ENCODE measurements at regions not wholly inside any gene's neighbourhood (a gene's known extent, or its start where the extent isn't known, plus 50 kb on each side); places are given as distances from the start of the nearest gene placed in this dataset.

DNA sequence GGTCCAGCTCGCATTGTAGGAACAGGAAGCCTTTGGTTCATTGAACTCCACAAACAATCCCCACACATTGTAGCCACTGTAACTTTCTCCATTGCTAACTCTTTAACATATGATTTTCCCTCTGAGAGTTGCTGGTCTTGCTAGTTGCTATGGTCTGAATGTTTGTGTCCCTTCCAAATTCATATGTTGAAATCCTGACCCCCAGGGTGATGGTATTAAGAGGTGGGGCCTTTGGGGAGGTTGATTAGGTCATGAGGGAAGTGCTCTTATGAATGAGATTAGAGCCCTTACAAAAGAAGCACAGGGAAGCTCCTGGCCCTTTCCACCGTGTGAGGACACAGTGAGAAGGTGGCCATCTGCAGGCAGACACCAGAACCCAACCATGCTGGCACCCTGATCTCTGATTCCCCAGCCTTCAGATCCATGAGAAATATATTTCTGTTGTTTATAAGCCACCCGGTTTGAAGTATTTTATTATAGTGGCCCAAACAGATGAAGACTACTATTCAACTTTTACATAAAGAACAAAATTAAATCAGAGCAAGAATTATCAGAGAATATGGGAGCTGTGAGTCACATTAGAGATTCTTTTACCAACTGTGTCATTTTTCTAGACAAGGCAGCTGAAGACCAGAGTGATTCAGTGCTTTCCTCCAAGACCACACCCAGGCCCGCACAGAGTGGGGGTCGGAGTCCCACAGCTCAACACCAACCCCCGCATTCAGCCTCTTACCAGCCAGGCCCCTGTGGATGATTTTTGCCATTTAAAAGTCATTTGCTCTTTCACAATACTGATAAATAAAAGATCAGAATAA, 143.0 kb downstream of the SAMD5 start:
- TF ChIP-seq EZH2 (IDR thresholded peaks at IDR 0.05; ENCODE audit: borderline replicate concordance, low read depth, low read length, severe bottlenecking) = no peak
- TF ChIP-seq, protein P1, sequence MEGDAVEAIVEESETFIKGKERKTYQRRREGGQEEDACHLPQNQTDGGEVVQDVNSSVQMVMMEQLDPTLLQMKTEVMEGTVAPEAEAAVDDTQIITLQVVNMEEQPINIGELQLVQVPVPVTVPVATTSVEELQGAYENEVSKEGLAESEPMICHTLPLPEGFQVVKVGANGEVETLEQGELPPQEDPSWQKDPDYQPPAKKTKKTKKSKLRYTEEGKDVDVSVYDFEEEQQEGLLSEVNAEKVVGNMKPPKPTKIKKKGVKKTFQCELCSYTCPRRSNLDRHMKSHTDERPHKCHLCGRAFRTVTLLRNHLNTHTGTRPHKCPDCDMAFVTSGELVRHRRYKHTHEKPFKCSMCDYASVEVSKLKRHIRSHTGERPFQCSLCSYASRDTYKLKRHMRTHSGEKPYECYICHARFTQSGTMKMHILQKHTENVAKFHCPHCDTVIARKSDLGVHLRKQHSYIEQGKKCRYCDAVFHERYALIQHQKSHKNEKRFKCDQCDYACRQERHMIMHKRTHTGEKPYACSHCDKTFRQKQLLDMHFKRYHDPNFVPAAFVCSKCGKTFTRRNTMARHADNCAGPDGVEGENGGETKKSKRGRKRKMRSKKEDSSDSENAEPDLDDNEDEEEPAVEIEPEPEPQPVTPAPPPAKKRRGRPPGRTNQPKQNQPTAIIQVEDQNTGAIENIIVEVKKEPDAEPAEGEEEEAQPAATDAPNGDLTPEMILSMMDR (IDR thresholded peaks at IDR 0.05; ENCODE audit: borderline replicate concordance, extremely low read depth, low read length, poor library complexity, severe bottlenecking) = no peak
